Endodermal cell (in vitro differentiated cells): ENCODE measurements at regions not wholly inside any gene's neighbourhood (a gene's known extent, or its start where the extent isn't known, plus 50 kb on each side); places are given as distances from the start of the nearest gene placed in this dataset.

Source experiments
- DNase-seq: peaks from one replicate; pipeline ENCODE4 v3.0.0-alpha.2; 2017
- H3K27ac ChIP-seq: 2 replicates; pipeline ENCODE4 v1.5.1; 2013; ENCODE audit warnings: mild to moderate bottlenecking, low read depth, low read length, moderate library complexity
- H3K27me3 ChIP-seq: 2 replicates; pipeline ENCODE4 v1.6.1; 2013; ENCODE audit warnings: mild to moderate bottlenecking, low read length, moderate library complexity; ENCODE audit not compliant: insufficient read depth, control insufficient read depth, poor library complexity, severe bottlenecking
- H3K36me3 ChIP-seq: 2 replicates; pipeline ENCODE4 v1.7.0; 2013; ENCODE audit warnings: mild to moderate bottlenecking, low read length, moderate library complexity; ENCODE audit not compliant: control insufficient read depth, insufficient read depth
- H3K4me1 ChIP-seq: one replicate; pipeline ENCODE4 v1.7.0; 2013; ENCODE audit warnings: low read length; ENCODE audit not compliant: control insufficient read depth, insufficient read depth
- H3K4me3 ChIP-seq: 2 replicates; pipeline ENCODE4 v1.5.1; 2013; ENCODE audit warnings: mild to moderate bottlenecking, low read length, moderate library complexity
- H3K9ac ChIP-seq: 2 replicates; pipeline ENCODE4 v1.6.1; 2013; ENCODE audit warnings: mild to moderate bottlenecking, low read length, moderate library complexity; ENCODE audit not compliant: poor library complexity, severe bottlenecking; ENCODE audit errors: extremely low read depth
- H3K9me3 ChIP-seq: 2 replicates; pipeline ENCODE4 v1.6.1; 2013; ENCODE audit warnings: mild to moderate bottlenecking, low read length, moderate library complexity; ENCODE audit not compliant: control insufficient read depth
- H3K27ac Mint-ChIP-seq: 2 replicates; pipeline ENCODE4 v1.8.0; 2020; ENCODE audit warnings: mixed read lengths
- H3K27me3 Mint-ChIP-seq: 2 replicates; pipeline ENCODE4 v1.8.0; 2021; ENCODE audit warnings: mild to moderate bottlenecking, mixed read lengths; ENCODE audit not compliant: insufficient read depth
- H3K36me3 Mint-ChIP-seq: 2 replicates; pipeline ENCODE4 v1.8.0; 2020; ENCODE audit warnings: low read depth, mixed read lengths
- H3K4me1 Mint-ChIP-seq: 2 replicates; pipeline ENCODE4 v1.8.0; 2020; ENCODE audit warnings: mixed read lengths
- H3K4me3 Mint-ChIP-seq: 2 replicates; pipeline ENCODE4 v1.8.0; 2020; ENCODE audit warnings: mild to moderate bottlenecking, moderate library complexity, mixed read lengths
- H3K9me3 Mint-ChIP-seq: 2 replicates; pipeline ENCODE4 v1.8.0; 2020; ENCODE audit warnings: mild to moderate bottlenecking, mixed read lengths
- CTCF ChIP-seq: fragments of 200-600 bp; sonication (generic); conservative IDR thresholded peaks from 2 replicates; pipeline ENCODE4 v1.5.0; 2021; ENCODE audit warnings: antibody characterized with exemption, mild to moderate bottlenecking
- WGBS, 2 experiments: methylation state at CpG; one replicate each; pipeline versions ENCODE4 v1.1.5 to v1.1.7; 2013; ENCODE audit warnings: missing lambda C conversion rate in 2 of 2, mixed read lengths in 1 of 2; ENCODE audit not compliant: insufficient coverage in 1 of 2, insufficient read length in 1 of 2; 5-methylcytosine and 5-hydroxymethylcytosine counted together

- Histone ChIP-seq H3K27me3 (no peaks in the 10 kb centered on the region), H3K27ac (no peak overlapping the region), H3K9ac (no peak overlapping the region), H3K36me3 (no peaks in the 10 kb centered on the region), H3K9me3 (no peaks in the 10 kb centered on the region), H3K4me1 (peaks cover 5% of the 10 kb centered on the region), H3K4me3 (no peak overlapping the region)
- Mint-ChIP-seq H3K4me3 (no peak overlapping the region), H3K4me1 (peaks cover 8% of the 10 kb centered on the region), H3K27me3 (peaks cover 4% of the 10 kb centered on the region), H3K27ac (no peak overlapping the region), H3K9me3 (no peaks in the 10 kb centered on the region), H3K36me3 (no peaks in the 10 kb centered on the region)
- 89 to 91% methylated on average over 4 of the region's 4 CpGs for WGBS, 2 experiments
- DNase-seq, result no peak
- TF ChIP-seq CTCF, result no peak
Observed at GRCh38 chr10:71144824-71145223, 67.5 kb upstream of the UNC5B start.

- WGBS, 2 experiments, result 88 to 92% methylated on average over 3 of the region's 3 CpGs
- peaks cover 8% of the 10 kb centered on the region for H3K4me1 Mint-ChIP-seq
- no peak overlapping the region for H3K4me3 ChIP-seq
Observed at GRCh38 chr10:71145352-71145945, 66.9 kb upstream of the UNC5B start.

GRCh38 chr10:71150796-71151195 lies 61.6 kb upstream of the UNC5B start:
- H3K27me3 Mint-ChIP-seq, result peaks cover 8% of the 10 kb centered on the region
- Histone ChIP-seq H3K4me3 (no peak overlapping the region), H3K4me1 (no peaks in the 10 kb centered on the region), H3K9me3 (no peaks in the 10 kb centered on the region), H3K36me3 (no peaks in the 10 kb centered on the region), H3K9ac (no peak overlapping the region), H3K27ac (no peak overlapping the region), H3K27me3 (no peaks in the 10 kb centered on the region)
- H3K4me3 Mint-ChIP-seq, result no peak overlapping the region
- no peak for TF ChIP-seq CTCF
- DNase-seq, result no peak
- 88 to 89% methylated on average over 2 of the region's 2 CpGs for WGBS, 2 experiments
- H3K9me3 Mint-ChIP-seq, result no peaks in the 10 kb centered on the region
- no peaks in the 10 kb centered on the region for H3K36me3 Mint-ChIP-seq
- H3K4me1 Mint-ChIP-seq, result no peaks in the 10 kb centered on the region
- no peak overlapping the region for H3K27ac Mint-ChIP-seq

More at GRCh38 chr10:71145352-71145945, 66.9 kb upstream of the UNC5B start:
- peaks cover 4% of the 10 kb centered on the region for H3K27me3 Mint-ChIP-seq
- Histone ChIP-seq H3K9me3 (no peaks in the 10 kb centered on the region), H3K9ac (no peak overlapping the region), H3K36me3 (no peaks in the 10 kb centered on the region), H3K27ac (no peak overlapping the region), H3K4me1 (peaks cover 5% of the 10 kb centered on the region), H3K27me3 (no peaks in the 10 kb centered on the region)
- DNase-seq, result no peak
- H3K4me3 Mint-ChIP-seq, result no peak overlapping the region
- no peaks in the 10 kb centered on the region for H3K36me3 Mint-ChIP-seq
- no peaks in the 10 kb centered on the region for H3K9me3 Mint-ChIP-seq
- no peak for TF ChIP-seq CTCF
- H3K27ac Mint-ChIP-seq, result no peak overlapping the region
